Osteocyte (in vitro differentiated cells): ENCODE measurements at regions not wholly inside any gene's neighbourhood (a gene's known extent, or its start where the extent isn't known, plus 50 kb on each side); places are given as distances from the start of the nearest gene placed in this dataset.

Experiments used
- DNase-seq: peaks from one replicate; pipeline ENCODE4 v3.0.0; 2021; ENCODE audit warnings: mixed read lengths; ENCODE audit not compliant: unreplicated experiment; ENCODE audit errors: extremely low spot score
- H3K27ac Mint-ChIP-seq: one replicate; pipeline ENCODE4 v1.8.0; 2021; ENCODE audit warnings: mild to moderate bottlenecking, mixed read lengths; ENCODE audit not compliant: unreplicated experiment
- H3K27me3 Mint-ChIP-seq: one replicate; pipeline ENCODE4 v1.8.0; 2021; ENCODE audit warnings: mixed read lengths; ENCODE audit not compliant: unreplicated experiment
- H3K36me3 Mint-ChIP-seq: one replicate; pipeline ENCODE4 v1.8.0; 2021; ENCODE audit warnings: mixed read lengths; ENCODE audit not compliant: unreplicated experiment
- H3K4me1 Mint-ChIP-seq: one replicate; pipeline ENCODE4 v1.8.0; 2021; ENCODE audit warnings: mixed read lengths; ENCODE audit not compliant: unreplicated experiment
- H3K4me3 Mint-ChIP-seq: one replicate; pipeline ENCODE4 v1.8.0; 2021; ENCODE audit warnings: mild to moderate bottlenecking, moderate library complexity, mixed read lengths; ENCODE audit not compliant: unreplicated experiment
- H3K9me3 Mint-ChIP-seq: one replicate; pipeline ENCODE4 v1.8.0; 2021; ENCODE audit warnings: mixed read lengths; ENCODE audit not compliant: unreplicated experiment
- CTCF ChIP-seq: fragments of 200-600 bp; sonication (generic); IDR thresholded peaks from 2 replicates; pipeline ENCODE4 v1.5.0; 2021; ENCODE audit warnings: antibody characterized with exemption, mild to moderate bottlenecking, moderate library complexity

DNA sequence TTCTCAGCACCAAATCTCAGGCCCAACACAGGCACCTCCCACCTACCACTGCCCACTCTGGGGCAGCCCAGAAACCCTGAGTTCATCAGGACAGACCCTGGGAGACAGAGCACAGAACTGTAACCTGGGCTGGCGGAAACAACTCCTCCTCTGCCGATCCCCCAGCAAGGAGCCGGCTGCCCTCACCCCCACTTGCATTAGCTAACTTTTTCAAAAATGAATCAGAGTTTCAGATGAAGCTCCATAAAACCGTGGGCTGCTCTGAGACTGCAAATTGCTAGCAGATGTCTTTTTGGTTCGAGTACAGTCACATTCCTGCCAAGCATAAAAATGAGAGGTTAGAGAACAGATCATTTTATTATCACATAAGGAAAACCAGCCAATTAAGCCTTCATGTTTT, 93.4 kb upstream of the PARD3 start:
- Mint-ChIP-seq H3K4me3 (no peak overlapping the region), H3K27me3 (no peaks in the 10 kb centered on the region), H3K9me3 (no peaks in the 10 kb centered on the region), H3K4me1 (peaks cover 39% of the 10 kb centered on the region), H3K36me3 (no peaks in the 10 kb centered on the region), H3K27ac (peak overlapping the region; percentile 75)
- no peak for DNase-seq
- TF ChIP-seq CTCF = no peak

- DNase-seq = no peak
- Mint-ChIP-seq H3K27ac (peak overlapping the region; percentile 75), H3K27me3 (no peaks in the 10 kb centered on the region), H3K4me1 (peaks cover 39% of the 10 kb centered on the region), H3K36me3 (no peaks in the 10 kb centered on the region), H3K4me3 (no peak overlapping the region), H3K9me3 (no peaks in the 10 kb centered on the region)
- TF ChIP-seq CTCF = no peak
Measured at GRCh38 chr10:34907743-34908430, 92.8 kb upstream of the PARD3 start.

DNA sequence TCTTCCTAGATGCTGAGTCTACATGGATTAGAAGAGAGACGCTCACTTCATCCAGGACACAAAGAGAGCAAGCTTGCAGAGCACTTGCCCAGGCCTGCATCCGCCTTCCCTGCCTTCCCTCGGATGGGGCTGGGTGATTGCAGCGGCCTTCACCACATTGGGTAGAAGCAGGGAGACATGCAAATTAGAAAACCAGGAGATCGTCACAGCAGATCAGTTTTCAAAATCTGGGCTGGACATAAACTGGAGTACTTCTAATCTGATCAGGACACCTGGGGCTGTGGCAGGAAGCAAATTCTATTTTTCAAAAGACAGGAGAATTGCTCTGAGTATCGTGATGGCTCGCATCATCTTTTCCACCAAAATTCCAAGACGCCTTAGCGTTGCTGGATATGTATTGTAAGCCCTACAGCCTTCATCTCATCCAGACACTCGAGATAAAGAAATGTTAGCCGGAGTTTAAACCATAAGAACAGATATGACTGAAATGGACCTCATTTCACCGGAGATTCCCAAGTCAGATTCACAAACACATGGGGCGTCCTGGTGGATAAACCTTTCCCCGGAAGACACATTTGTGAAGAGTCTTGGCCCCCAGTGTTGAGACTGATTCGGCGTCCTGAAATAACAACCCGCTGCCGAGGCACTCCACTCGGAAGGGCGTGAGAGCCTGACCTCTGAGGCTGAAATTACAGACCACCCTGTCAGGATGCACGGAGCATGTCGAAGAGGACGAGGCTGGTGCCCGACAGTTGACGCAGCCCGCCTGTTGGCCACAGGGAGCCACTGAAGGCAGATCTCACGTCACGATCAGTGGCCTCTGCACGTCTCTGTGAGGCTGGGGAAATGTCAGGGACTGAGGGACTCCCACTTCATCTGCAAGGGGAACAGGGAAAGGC, 91.2 kb upstream of the PARD3 start:
- no peak for DNase-seq
- Mint-ChIP-seq H3K27ac (peak overlapping the region; percentile 74), H3K9me3 (no peaks in the 10 kb centered on the region), H3K36me3 (no peaks in the 10 kb centered on the region), H3K4me1 (peaks cover 39% of the 10 kb centered on the region), H3K4me3 (no peak overlapping the region), H3K27me3 (no peaks in the 10 kb centered on the region)
- no peak for TF ChIP-seq CTCF

GRCh38 chr10:34905200-34905927, 90.3 kb upstream of the PARD3 start:
- peak overlapping the region; percentile 74 for H3K27ac Mint-ChIP-seq
- no peaks in the 10 kb centered on the region for H3K9me3 Mint-ChIP-seq
- H3K27me3 Mint-ChIP-seq = no peaks in the 10 kb centered on the region
- no peak for TF ChIP-seq CTCF
- no peak for DNase-seq
- no peaks in the 10 kb centered on the region for H3K36me3 Mint-ChIP-seq
- H3K4me1 Mint-ChIP-seq = peaks cover 38% of the 10 kb centered on the region
- H3K4me3 Mint-ChIP-seq = no peak overlapping the region
